Activated CD8-positive, alpha-beta memory T cell treated with anti-CD3 and anti-CD28 coated beads, Interleukin-2, amount 10 ng/mL, durations not matched to agents 7 days and 5 days (primary cell): ENCODE measurements at regions not wholly inside any gene's neighbourhood (a gene's known extent, or its start where the extent isn't known, plus 50 kb on each side); places are given as distances from the start of the nearest gene placed in this dataset.

Experiments
- ATAC-seq: fragments of 150-1000 bp; cut with Tn5 transposase; one replicate; pipeline ENCODE4 v1.10.0; 2021; ENCODE audit warnings: moderate library complexity
- CTCF ChIA-PET: fragments of 350-600 bp; sonication (Branson Sonifier 250); formaldehyde crosslinking; loops from one replicate; lab custom pipeline; 2021; ENCODE audit warnings: antibody characterized with exemption; lab: Charles Lee
- DNase-seq: peaks from one replicate; pipeline ENCODE4 v3.0.0-alpha.2; 2020
- H3K27ac Mint-ChIP-seq: one replicate; pipeline ENCODE4 v1.8.0; 2021; ENCODE audit warnings: mild to moderate bottlenecking, mixed read lengths
- H3K27me3 Mint-ChIP-seq: one replicate; pipeline ENCODE4 v1.8.0; 2021; ENCODE audit warnings: mixed read lengths
- H3K36me3 Mint-ChIP-seq: one replicate; pipeline ENCODE4 v1.8.0; 2021; ENCODE audit warnings: mild to moderate bottlenecking, mixed read lengths
- H3K4me1 Mint-ChIP-seq: one replicate; pipeline ENCODE4 v1.8.0; 2021; ENCODE audit warnings: mixed read lengths
- H3K4me3 Mint-ChIP-seq: one replicate; pipeline ENCODE4 v1.8.0; 2021; ENCODE audit warnings: mild to moderate bottlenecking, moderate library complexity, mixed read lengths
- H3K9me3 Mint-ChIP-seq: one replicate; pipeline ENCODE4 v1.8.0; 2022; ENCODE audit warnings: low read depth, mixed read lengths

DNA sequence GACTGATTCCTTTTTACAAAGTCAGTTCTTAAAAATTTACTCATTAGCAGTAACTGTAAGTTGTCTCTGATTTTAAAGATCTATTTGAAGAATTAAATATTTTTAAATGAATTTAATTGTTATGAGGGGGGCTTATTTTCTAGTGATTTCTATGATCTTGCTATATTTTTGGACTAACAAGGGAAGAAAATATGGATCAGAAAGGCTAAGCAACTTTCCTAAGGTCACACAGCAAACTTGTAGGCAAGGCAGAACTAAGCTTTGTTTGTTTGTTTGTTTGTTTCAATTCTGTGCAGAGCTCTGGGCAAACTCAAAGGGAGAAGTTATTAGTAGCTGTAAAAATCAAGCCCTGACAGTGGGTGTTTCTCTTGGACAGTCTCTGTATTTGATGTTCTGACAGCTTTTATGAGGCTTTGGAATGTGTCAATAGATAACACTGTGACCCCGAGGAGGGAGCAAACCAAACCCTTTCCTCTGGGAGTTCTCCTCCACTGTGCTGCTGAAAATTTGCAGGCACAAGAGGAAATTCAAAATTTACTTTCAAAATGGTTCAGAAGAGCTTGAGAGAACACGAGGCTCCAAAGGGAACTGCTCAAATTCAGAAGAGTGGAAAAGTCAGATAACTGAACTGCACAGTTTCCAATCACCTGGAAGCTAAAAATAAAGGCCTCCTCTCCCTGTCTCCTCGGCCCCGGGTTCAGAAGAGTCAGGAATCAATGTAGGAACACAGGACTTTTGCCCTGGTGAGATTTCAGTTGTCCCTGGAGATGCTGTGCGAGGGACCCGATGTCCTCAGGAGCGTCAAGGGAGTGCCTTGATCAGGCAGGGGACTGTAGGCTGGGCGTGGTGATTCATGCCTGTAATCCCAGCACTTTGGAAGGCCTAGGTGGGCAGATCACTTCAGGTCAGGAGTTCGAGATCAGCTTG is 325.7 kb downstream of the GATA3 start:
- no peak overlapping the region for H3K27ac Mint-ChIP-seq
- peaks cover 3% of the 10 kb centered on the region for H3K9me3 Mint-ChIP-seq
- H3K4me1 Mint-ChIP-seq = peaks cover 20% of the 10 kb centered on the region
- no peak for DNase-seq
- no peaks in the 10 kb centered on the region for H3K27me3 Mint-ChIP-seq
- H3K36me3 Mint-ChIP-seq = peaks cover 8% of the 10 kb centered on the region
- H3K4me3 Mint-ChIP-seq = no peak overlapping the region
- ATAC-seq = no peak
- CTCF ChIA-PET = no interaction called here

DNA sequence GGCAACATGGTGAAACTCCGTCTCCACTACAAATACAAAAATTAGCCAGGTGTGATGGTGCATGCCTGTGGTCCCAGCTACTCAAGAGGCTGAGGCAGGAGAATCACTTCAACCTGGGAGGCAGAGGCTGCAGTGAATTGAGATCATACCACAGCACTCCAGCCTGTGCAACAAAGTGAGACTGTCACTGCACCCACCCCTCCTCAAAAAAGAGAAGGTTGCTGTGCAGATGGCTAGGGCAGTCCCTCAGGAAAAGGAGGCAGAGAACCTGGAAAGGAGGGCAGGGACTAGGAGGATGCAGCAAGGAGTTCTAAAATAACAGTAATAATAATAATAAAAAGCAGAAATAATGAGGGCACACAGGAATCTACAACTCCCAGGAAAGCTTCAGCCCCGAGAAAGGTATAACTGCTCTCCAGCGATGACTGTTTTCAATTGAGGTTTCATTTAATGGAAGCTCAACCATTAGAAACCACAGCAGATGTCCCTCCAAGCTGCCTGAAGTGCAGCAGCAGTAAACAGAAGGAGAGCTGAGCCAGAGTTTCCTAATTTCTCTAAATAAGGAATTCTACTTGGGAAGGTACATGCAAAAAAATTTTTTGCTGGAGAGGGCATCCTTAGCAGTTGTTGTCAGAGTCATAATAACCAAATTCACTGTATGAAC is 326.5 kb downstream of the GATA3 start:
- DNase-seq (no peak), ATAC-seq (no peak)
- no peaks in the 10 kb centered on the region for H3K27me3 Mint-ChIP-seq
- H3K4me1 Mint-ChIP-seq = peaks cover 19% of the 10 kb centered on the region
- no peak overlapping the region for H3K4me3 Mint-ChIP-seq
- CTCF ChIA-PET = no interaction called here
- H3K9me3 Mint-ChIP-seq = peaks cover 3% of the 10 kb centered on the region
- H3K27ac Mint-ChIP-seq = no peak overlapping the region
- H3K36me3 Mint-ChIP-seq = peaks cover 11% of the 10 kb centered on the region

DNA sequence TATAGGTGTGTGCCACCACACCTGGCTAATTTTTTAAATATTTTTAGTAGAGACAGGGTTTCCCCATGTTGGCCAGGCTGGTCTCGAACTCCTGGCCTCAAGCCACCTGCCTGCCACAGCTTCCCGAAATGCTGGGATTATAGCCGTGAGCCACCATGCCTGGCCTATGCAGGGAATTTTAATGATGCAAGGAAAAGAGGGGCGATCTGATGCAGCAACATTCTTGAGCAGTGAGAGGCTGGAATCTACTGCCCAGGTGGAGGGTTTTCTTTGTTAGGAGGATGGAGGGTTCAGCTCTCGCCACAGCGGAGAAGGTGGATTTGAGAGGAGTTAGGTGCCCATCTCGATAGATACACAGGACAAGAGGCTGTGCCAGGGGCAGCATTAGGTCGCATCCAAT is 332.3 kb downstream of the GATA3 start:
- Mint-ChIP-seq H3K4me1 (peaks cover 10% of the 10 kb centered on the region), H3K9me3 (peaks cover 4% of the 10 kb centered on the region), H3K4me3 (no peak overlapping the region), H3K36me3 (peaks cover 26% of the 10 kb centered on the region), H3K27ac (no peak overlapping the region), H3K27me3 (no peaks in the 10 kb centered on the region)
- DNase-seq (no peak), ATAC-seq (no peak)
- CTCF ChIA-PET = interaction anchor here (1.2 kb wide), 1 partner anchor 16 kb away, joined by 3 read pairs; no protein-coding TSS in a partner anchor

DNA sequence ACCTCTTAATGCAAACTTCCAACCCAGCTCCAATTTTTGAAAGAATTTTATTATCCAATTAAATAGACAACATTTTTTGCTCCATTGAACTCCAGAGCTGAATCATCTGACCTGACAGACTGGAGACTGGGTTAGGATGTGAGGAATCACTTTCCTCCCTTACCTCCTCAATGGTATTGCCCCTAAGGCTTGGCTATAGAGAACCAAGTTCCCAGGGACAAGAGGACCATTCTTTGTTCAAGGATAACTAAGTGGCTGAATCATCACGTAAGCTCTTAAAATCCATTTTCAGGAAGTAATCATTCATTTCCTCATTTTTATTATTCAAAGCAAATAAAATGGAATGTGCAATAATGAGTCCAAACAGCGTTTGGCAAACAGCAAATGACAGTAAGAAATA is 335.1 kb downstream of the GATA3 start:
- Mint-ChIP-seq H3K9me3 (peaks cover 4% of the 10 kb centered on the region), H3K4me1 (peaks cover 7% of the 10 kb centered on the region), H3K36me3 (peaks cover 18% of the 10 kb centered on the region), H3K27me3 (no peaks in the 10 kb centered on the region), H3K4me3 (no peak overlapping the region), H3K27ac (no peak overlapping the region)
- ATAC-seq (no peak), DNase-seq (no peak)
- CTCF ChIA-PET = interaction anchor here (1.4 kb wide), 1 partner anchor 26 kb away, joined by 3 read pairs; no protein-coding TSS in a partner anchor

DNA sequence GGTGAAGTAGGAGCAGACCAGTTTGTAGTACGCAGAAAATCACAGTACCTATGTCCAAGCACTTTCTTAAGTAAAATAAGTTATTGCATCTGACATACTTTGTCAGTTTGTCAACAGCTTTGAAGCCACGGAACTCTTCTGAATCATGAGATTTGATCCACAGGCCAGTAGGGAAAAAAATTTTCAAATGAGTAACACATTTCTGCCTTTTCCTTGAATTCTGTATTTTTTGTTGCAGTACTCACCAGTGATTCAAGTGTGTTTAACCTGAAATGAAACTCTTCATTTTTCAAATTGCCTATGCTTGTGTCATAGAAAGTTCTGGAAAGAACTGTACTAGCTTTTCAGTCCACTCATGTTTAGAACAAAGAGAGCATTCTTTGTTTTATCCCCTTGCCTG is 337.7 kb downstream of the GATA3 start:
- ATAC-seq = no peak
- Mint-ChIP-seq H3K4me1 (peaks cover 14% of the 10 kb centered on the region), H3K9me3 (peaks cover 6% of the 10 kb centered on the region), H3K27ac (no peak overlapping the region), H3K4me3 (no peak overlapping the region), H3K36me3 (peaks cover 16% of the 10 kb centered on the region), H3K27me3 (no peaks in the 10 kb centered on the region)
- DNase-seq = no peak
- CTCF ChIA-PET = no interaction called here

DNA sequence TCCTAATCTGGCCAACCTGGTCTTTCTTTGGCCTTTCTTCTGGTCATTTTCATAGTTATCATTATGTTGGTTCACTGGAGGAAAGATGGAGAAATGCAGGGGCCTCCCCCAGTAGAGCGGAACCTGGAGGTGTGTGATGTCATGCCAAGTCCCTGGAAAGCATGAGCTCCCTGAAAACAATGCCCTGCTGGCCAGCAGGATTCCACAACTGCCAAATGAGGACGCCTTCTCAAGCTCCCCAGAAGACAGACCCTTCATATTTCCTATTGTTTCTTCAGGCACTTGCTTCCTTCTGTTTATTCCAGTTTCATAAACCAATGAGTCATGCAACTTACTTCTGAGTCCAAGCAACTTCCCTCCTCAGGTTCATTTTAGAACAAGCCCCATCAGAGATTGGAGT is 339.0 kb downstream of the GATA3 start:
- Mint-ChIP-seq H3K9me3 (peaks cover 6% of the 10 kb centered on the region), H3K27me3 (no peaks in the 10 kb centered on the region), H3K27ac (no peak overlapping the region), H3K4me3 (no peak overlapping the region), H3K36me3 (peaks cover 18% of the 10 kb centered on the region), H3K4me1 (peaks cover 18% of the 10 kb centered on the region)
- ATAC-seq (no peak), DNase-seq (no peak)
- CTCF ChIA-PET = no interaction called here

DNA sequence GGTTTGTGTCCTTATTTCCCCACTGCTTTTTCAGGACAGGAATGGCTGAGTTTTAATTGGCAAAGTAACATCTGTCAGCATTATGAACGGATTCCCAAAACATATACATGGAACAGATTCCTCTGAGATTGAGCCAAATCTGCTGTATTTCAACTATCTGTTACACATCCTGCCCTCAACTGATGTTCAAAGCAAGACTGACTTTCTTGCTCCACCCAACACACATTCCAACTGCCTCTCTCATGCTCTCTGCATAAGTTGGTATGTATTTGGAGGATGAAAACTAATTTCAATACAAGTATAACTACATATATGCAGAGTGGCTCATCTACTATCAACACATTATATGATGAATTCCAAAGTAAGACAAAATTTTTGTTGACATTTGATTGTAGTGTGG is 342.2 kb downstream of the GATA3 start:
- Mint-ChIP-seq H3K27me3 (no peaks in the 10 kb centered on the region), H3K27ac (no peak overlapping the region), H3K36me3 (peaks cover 12% of the 10 kb centered on the region), H3K9me3 (peaks cover 5% of the 10 kb centered on the region), H3K4me1 (peaks cover 48% of the 10 kb centered on the region), H3K4me3 (no peak overlapping the region)
- CTCF ChIA-PET = no interaction called here
- ATAC-seq (no peak), DNase-seq (no peak)

DNA sequence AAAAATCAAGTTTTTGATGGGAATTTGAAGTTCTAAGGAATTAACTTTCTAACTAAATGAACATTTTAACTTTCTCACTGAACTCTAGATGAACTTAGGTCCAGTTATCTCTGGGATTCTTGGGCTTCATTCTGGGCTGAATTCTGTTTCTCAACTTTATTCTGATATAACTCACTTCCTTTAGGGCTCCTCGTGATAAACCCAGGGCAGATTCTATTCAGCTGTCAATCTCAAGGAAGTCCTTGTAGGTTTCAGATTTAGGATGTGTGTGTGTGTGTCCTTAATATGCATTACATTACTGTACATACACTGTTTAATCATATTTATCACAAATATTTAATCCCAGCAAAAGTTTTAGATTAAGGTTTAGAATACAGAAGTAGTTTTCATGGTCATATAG is 344.3 kb downstream of the GATA3 start:
- Mint-ChIP-seq H3K27ac (no peak overlapping the region), H3K9me3 (peaks cover 3% of the 10 kb centered on the region), H3K4me3 (no peak overlapping the region), H3K27me3 (no peaks in the 10 kb centered on the region), H3K36me3 (peaks cover 12% of the 10 kb centered on the region), H3K4me1 (peaks cover 68% of the 10 kb centered on the region)
- DNase-seq (no peak), ATAC-seq (no peak)
- CTCF ChIA-PET = interaction anchor here (0.9 to 2.0 kb wide), 3 partner anchors 36 to 66 kb away, joined by 3 to 6 read pairs (median 3); no protein-coding TSS in a partner anchor

DNA sequence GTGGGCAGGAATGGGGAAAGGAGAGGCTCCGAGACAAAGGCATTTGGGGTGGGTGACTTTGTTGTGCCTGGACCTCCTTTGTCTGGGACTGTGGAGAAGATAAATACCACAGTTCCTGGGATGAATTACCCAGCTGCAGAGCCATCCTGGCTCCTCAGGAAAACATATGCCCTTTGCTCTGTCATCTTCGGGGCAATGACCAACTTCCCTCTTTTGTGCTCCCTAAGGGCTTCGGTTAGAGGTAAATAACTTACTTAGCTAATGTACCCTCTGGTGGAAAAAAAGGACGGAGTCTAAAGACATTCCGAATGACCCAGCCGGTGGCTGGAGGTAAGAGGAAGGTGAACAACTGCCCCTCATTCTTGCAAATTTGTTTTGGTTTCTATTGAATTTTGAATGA is 345.7 kb downstream of the GATA3 start:
- H3K27me3 Mint-ChIP-seq = no peaks in the 10 kb centered on the region
- no peak overlapping the region for H3K4me3 Mint-ChIP-seq
- ATAC-seq (no peak), DNase-seq (no peak)
- peaks cover 10% of the 10 kb centered on the region for H3K36me3 Mint-ChIP-seq
- CTCF ChIA-PET = no interaction called here
- peaks cover 78% of the 10 kb centered on the region for H3K4me1 Mint-ChIP-seq
- no peak overlapping the region for H3K27ac Mint-ChIP-seq
- peaks cover 2% of the 10 kb centered on the region for H3K9me3 Mint-ChIP-seq

DNA sequence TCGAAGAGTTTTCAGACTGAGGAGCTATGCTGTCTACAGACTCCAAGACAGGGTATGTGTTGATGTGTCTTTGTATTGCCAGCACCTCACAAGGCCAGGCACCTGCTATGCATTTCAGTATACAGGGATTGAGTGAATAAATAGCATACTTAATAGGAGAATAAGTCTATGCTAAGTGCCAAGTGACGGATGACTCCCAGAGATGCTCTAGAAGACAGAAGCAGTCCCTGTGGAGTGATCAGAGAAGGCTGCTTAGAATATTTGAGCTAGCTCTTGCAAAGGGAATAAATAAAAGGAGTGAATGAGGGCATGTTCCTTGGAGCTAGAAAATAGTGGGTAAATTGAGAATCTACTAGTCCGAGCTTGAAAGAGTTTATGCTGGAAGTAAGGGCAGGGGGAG is 346.4 kb downstream of the GATA3 start:
- CTCF ChIA-PET = interaction anchor here (1.0 to 5.2 kb wide), 2 partner anchors 15 to 16 kb away, joined by 3 to 25 read pairs; no protein-coding TSS in a partner anchor
- no peaks in the 10 kb centered on the region for H3K9me3 Mint-ChIP-seq

DNA sequence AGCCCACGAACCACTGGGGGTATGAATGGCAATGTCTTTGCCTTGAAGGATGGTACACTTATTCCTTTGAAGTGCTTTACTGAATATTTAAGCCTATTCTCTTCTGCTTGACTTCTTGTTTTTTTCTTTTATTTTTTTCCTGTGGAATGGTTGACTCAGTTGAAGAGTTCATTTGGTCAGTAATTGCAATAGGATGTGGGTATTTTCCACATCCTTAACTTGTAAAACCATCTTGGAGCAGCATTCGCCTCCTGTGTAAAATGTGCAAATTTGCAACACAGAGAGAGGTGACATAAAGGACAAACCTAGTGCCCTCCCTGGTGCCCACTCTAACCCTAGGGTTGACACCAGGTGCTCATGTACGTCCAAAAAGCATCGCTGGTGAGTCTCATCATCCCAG is 347.0 kb downstream of the GATA3 start:
- Mint-ChIP-seq H3K4me1 (peaks cover 84% of the 10 kb centered on the region), H3K27me3 (no peaks in the 10 kb centered on the region), H3K27ac (peak overlapping the region; percentile 92), H3K9me3 (no peaks in the 10 kb centered on the region), H3K4me3 (peak overlapping the region; percentile 39), H3K36me3 (peaks cover 7% of the 10 kb centered on the region)
- DNase-seq (no peak), ATAC-seq (no peak)
- CTCF ChIA-PET = interaction anchor here (1.0 to 5.2 kb wide), 6 partner anchors 15 to 70 kb away, joined by 3 to 25 read pairs (median 6); no protein-coding TSS in a partner anchor

More for the DNA sequence above, 346.4 kb downstream of the GATA3 start:
- H3K36me3 Mint-ChIP-seq = peaks cover 7% of the 10 kb centered on the region
- no peak overlapping the region for H3K4me3 Mint-ChIP-seq
- no peaks in the 10 kb centered on the region for H3K27me3 Mint-ChIP-seq
- DNase-seq (no peak), ATAC-seq (no peak)
- peaks cover 81% of the 10 kb centered on the region for H3K4me1 Mint-ChIP-seq
- H3K27ac Mint-ChIP-seq = peak overlapping the region; percentile 92

DNA sequence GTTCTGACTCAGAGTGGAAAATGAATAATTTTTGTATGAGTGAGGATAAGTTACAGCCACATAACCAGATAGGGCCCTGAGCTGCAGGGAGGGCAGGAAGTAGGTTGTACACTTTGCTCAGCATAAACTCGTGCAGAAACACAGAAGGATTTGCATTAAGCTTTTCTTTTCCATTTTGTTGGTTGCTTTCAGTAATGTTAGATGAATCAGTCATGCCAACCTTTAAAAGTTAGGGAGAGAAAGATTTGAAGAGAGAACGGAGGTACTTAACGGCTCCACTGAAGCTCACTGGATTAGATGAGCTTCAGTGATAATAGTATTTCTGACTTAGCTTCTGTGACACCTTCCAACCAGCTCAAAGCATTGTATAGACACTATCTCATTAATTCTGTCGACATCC is 348.1 kb downstream of the GATA3 start:
- CTCF ChIA-PET = interaction anchor here (0.9 to 5.2 kb wide), 13 partner anchors 9 to 343 kb away, joined by 3 to 25 read pairs (median 4); no protein-coding TSS in a partner anchor
- peak; percentile 76 for DNase-seq
- H3K36me3 Mint-ChIP-seq = peaks cover 9% of the 10 kb centered on the region
- peak overlapping the region; percentile 47 for H3K4me3 Mint-ChIP-seq
- H3K9me3 Mint-ChIP-seq = no peaks in the 10 kb centered on the region
- peak; percentile 83 for ATAC-seq
- peaks cover 91% of the 10 kb centered on the region for H3K4me1 Mint-ChIP-seq
- peak overlapping the region; percentile 92 for H3K27ac Mint-ChIP-seq
- no peaks in the 10 kb centered on the region for H3K27me3 Mint-ChIP-seq

DNA sequence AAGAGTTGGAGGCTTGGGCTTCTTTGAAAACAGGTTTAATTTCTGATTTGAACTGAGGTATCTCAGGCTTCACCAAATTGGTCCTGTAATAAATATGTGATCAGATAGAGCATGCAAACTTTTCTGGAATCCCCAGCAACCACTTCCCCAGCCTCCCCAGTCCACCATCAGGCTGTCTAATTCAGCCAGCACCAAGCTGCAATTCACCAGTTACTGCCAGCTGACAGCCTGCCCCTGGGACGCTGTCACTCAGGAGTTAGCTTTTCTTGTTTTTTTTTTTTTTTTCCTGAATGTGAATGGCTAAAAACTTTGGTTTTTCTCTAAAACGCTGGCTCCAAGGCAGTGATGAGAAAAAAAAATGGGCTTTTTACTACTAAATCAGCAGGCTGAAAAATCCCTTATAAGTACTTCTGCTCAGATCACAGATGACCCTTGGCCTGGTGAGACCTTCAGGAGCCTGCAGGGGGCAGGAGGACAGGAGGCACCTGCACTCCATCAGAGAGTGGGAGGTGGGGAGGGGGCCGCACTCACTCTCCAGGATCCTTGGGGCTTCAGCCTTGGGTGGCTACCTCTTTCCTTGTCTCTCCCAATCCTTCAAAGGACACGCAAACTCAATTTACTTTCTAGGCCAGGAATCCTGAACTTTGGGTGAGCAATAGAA is 349.4 kb downstream of the GATA3 start:
- peak; percentile 56 for DNase-seq
- H3K27me3 Mint-ChIP-seq = no peaks in the 10 kb centered on the region

More for the DNA sequence above, 349.4 kb downstream of the GATA3 start:
- ATAC-seq = no peak
- CTCF ChIA-PET = interaction anchor here (0.9 to 5.2 kb wide), 11 partner anchors 8 to 330 kb away, joined by 3 to 25 read pairs (median 3); no protein-coding TSS in a partner anchor
- Mint-ChIP-seq H3K9me3 (no peaks in the 10 kb centered on the region), H3K27ac (peak overlapping the region; percentile 92), H3K4me3 (peak overlapping the region; percentile 70), H3K4me1 (peaks cover 85% of the 10 kb centered on the region), H3K36me3 (peaks cover 7% of the 10 kb centered on the region)
